ENCODE measurements at regions not wholly inside any gene's neighbourhood (a gene's known extent, or its start where the extent isn't known, plus 50 kb on each side); places are given as distances from the start of the nearest gene placed in this dataset.

GRCh38 chr9:81387360-81388106 is 301.8 kb downstream of the TLE1 start:
- TF ChIP-seq EZH2 (optimal IDR thresholded peaks at IDR 0.05; ENCODE audit: low read depth, low read length) = no peak
- TF ChIP-seq CTCF (IDR thresholded peaks at IDR 0.05; ENCODE audit: low read length) = no peak
- no peak for TF ChIP-seq EZH2phosphoT487 (IDR thresholded peaks at IDR 0.05; ENCODE audit: low read length)
